SU-DHL-6 (cell line): ENCODE measurements at regions not wholly inside any gene's neighbourhood (a gene's known extent, or its start where the extent isn't known, plus 50 kb on each side); places are given as distances from the start of the nearest gene placed in this dataset.

Source experiments
- H2AFZ ChIP-seq: fragments of 200-600 bp; sonication (generic); 2 replicates; pipeline ENCODE4 v1.6.1; 2014; ENCODE audit warnings: low read depth, mild to moderate bottlenecking, moderate library complexity, mixed read lengths, antibody characterized with exemption, low read length; ENCODE audit not compliant: severe bottlenecking
- H3F3A ChIP-seq: fragments of 200-600 bp; shearing (Covaris generic); 2 replicates; pipeline ENCODE4 v1.6.0; 2016; ENCODE audit warnings: antibody characterized with exemption, mild to moderate bottlenecking; ENCODE audit not compliant: insufficient read depth
- H3K27ac ChIP-seq: fragments of 200-600 bp; sonication (generic); 2 replicates; pipeline ENCODE4 v1.5.1; 2016; ENCODE audit warnings: low read depth, mild to moderate bottlenecking, low read length, moderate library complexity, mixed read lengths
- H3K27me3 ChIP-seq: fragments of 200-600 bp; sonication (generic), shearing (Covaris generic); 2 replicates; pipeline ENCODE4 v1.6.0; 2014; ENCODE audit warnings: mild to moderate bottlenecking, low read length
- H3K36me3 ChIP-seq: fragments of 200-600 bp; sonication (generic); 2 replicates; pipeline ENCODE4 v1.6.1; 2014; ENCODE audit warnings: mild to moderate bottlenecking, low read length, mixed read lengths
- H3K4me2 ChIP-seq: fragments of 300-600, 200-600 bp; shearing (Covaris generic), sonication (generic); 2 replicates; pipeline ENCODE4 v1.6.0; 2014; ENCODE audit warnings: low read length, low read depth, mild to moderate bottlenecking; ENCODE audit not compliant: poor library complexity, severe bottlenecking
- H3K4me3 ChIP-seq: fragments of 200-600 bp; sonication (generic); 2 replicates; pipeline ENCODE4 v1.5.1; 2014; ENCODE audit warnings: antibody characterized with exemption, low read length, mild to moderate bottlenecking, mixed read lengths; ENCODE audit not compliant: insufficient read depth, poor library complexity, severe bottlenecking
- H3K79me2 ChIP-seq: fragments of 200-600 bp; sonication (generic); 2 replicates; pipeline ENCODE4 v1.6.1; 2014; ENCODE audit warnings: mild to moderate bottlenecking, low read length, moderate library complexity; ENCODE audit not compliant: insufficient read depth
- H3K9ac ChIP-seq: fragments of 200-600 bp; sonication (generic); 2 replicates; pipeline ENCODE4 v1.7.0; 2014; ENCODE audit warnings: mild to moderate bottlenecking, low read length
- H3K9me2 ChIP-seq: fragments of 200-600 bp; sonication (generic); replicated peaks from 2 replicates; pipeline ENCODE4 v1.6.1; 2014; ENCODE audit warnings: low read length; ENCODE audit not compliant: insufficient read depth
- H3K9me3 ChIP-seq: fragments of 200-600 bp; sonication (generic); 2 replicates; pipeline ENCODE4 v1.6.1; 2014; ENCODE audit warnings: low read length, mixed read lengths; ENCODE audit not compliant: insufficient read depth
- H4K20me1 ChIP-seq: fragments of 200-600 bp; sonication (generic); 2 replicates; pipeline ENCODE4 v1.6.1; 2014; ENCODE audit warnings: low read depth, mild to moderate bottlenecking, antibody characterized with exemption, low read length, moderate library complexity, mixed read lengths
- EZH2phosphoT487 ChIP-seq: fragments of 200-600 bp; sonication (generic), shearing (Covaris generic); conservative IDR thresholded peaks from 2 replicates; pipeline ENCODE4 v1.6.1; 2018; ENCODE audit warnings: mild to moderate bottlenecking, antibody characterized with exemption, low read length, moderate library complexity, mixed read lengths
- TF ChIP-seq, protein P1 (sequence below): fragments of 200-600 bp; sonication (generic); IDR thresholded peaks from one replicate; pipeline ENCODE4 v1.5.1; 2017; ENCODE audit warnings: antibody characterized with exemption, mild to moderate bottlenecking, low read length, moderate library complexity; ENCODE audit not compliant: insufficient read depth, poor library complexity, severe bottlenecking

DNA sequence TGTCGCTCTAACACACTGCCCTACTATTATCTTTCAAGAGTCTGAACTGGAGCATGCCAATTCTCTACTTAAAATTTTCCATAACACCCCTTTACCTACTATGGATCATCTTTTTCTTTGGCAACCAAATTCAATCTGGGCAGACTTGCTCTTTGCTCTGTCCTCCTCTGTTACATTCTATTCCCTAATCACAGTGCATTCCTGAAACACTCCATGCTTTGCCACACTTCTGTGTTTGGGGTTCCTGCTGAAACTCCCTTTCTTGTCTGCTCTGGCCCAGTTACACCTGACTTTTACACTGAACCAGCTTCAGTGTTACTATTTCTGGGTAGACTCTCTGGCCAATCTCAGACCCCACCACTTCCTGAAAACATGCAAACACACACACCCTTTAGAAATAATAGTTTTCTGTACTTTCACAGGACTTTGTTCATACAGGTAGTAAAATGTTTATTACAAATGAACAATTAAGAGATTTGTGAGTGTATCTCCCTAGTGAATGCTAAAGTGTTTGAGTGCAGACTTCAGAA is 119.9 kb upstream of the DCC start:
- no peak overlapping the region for H3K4me2 ChIP-seq

DNA sequence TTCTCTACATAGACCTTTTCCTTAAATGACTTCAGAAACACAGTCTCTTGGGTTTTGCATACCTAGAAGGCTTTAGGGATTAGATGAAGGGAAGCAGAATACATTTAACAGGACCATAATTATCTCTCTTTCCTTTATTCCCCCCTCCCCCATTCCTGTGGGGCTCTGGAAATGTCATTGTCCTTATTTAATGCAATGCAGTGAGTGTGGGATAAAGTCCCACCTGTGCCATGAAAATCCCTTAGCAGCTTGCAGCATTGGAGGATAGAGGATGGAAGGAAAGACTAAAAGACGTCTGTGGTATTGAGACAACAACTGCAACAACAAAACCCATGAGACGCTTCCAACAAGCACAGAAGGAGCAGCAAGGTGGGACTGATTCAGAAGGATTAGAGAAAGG is 117.8 kb upstream of the DCC start:
- Histone ChIP-seq H2AFZ (no peak overlapping the region), H3K36me3 (no peaks in the 10 kb centered on the region), H4K20me1 (no peaks in the 10 kb centered on the region), H3K79me2 (no peaks in the 10 kb centered on the region), H3K4me2 (no peak overlapping the region), H3K9ac (no peak overlapping the region), H3K9me2 (no peaks in the 10 kb centered on the region), H3K9me3 (no peaks in the 10 kb centered on the region), H3K27ac (no peak overlapping the region), H3K4me3 (no peak overlapping the region), H3K27me3 (no peaks in the 10 kb centered on the region), H3F3A (no peaks in the 10 kb centered on the region)
- no peak for TF ChIP-seq EZH2phosphoT487
- TF ChIP-seq, protein P1, sequence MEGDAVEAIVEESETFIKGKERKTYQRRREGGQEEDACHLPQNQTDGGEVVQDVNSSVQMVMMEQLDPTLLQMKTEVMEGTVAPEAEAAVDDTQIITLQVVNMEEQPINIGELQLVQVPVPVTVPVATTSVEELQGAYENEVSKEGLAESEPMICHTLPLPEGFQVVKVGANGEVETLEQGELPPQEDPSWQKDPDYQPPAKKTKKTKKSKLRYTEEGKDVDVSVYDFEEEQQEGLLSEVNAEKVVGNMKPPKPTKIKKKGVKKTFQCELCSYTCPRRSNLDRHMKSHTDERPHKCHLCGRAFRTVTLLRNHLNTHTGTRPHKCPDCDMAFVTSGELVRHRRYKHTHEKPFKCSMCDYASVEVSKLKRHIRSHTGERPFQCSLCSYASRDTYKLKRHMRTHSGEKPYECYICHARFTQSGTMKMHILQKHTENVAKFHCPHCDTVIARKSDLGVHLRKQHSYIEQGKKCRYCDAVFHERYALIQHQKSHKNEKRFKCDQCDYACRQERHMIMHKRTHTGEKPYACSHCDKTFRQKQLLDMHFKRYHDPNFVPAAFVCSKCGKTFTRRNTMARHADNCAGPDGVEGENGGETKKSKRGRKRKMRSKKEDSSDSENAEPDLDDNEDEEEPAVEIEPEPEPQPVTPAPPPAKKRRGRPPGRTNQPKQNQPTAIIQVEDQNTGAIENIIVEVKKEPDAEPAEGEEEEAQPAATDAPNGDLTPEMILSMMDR, result no peak

More for the DNA sequence above, 119.9 kb upstream of the DCC start:
- Histone ChIP-seq H3K9ac (no peak overlapping the region), H3K4me3 (no peak overlapping the region), H3F3A (no peaks in the 10 kb centered on the region), H3K27me3 (no peaks in the 10 kb centered on the region), H3K79me2 (no peaks in the 10 kb centered on the region), H2AFZ (no peak overlapping the region), H4K20me1 (no peaks in the 10 kb centered on the region), H3K9me3 (no peaks in the 10 kb centered on the region), H3K9me2 (no peaks in the 10 kb centered on the region), H3K27ac (no peak overlapping the region), H3K36me3 (no peaks in the 10 kb centered on the region)
- TF ChIP-seq EZH2phosphoT487, result no peak
- TF ChIP-seq, protein P1, result no peak

DNA sequence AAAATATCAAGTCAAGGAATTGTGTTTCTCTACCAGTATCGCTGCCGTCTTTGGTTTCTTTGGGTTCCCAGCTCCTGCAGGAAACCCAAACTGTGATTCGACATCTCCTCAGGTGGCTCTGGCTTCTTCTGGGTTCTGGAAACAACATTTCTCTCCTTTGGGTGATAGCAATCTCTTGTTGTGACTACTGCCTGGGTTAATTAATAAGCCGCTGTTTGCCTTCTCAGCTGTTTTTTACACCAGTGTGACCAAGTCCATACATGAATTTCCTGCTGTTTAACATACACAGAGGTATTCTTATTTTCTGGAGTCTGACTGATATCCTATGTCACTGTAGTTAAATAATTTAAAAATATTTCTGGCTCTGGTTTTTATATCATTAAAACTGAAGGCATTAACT is 112.5 kb upstream of the DCC start:
- no peak overlapping the region for H3K4me2 ChIP-seq
- no peak overlapping the region for H3K9ac ChIP-seq

More for the DNA sequence above, 112.5 kb upstream of the DCC start:
- no peak overlapping the region for H3K4me3 ChIP-seq
- H3K27me3 ChIP-seq, result no peaks in the 10 kb centered on the region
- H3F3A ChIP-seq, result no peaks in the 10 kb centered on the region
- no peaks in the 10 kb centered on the region for H3K9me2 ChIP-seq
- no peaks in the 10 kb centered on the region for H3K36me3 ChIP-seq
- no peak for TF ChIP-seq EZH2phosphoT487
- TF ChIP-seq, protein P1, result no peak
- H3K79me2 ChIP-seq, result no peaks in the 10 kb centered on the region
- H3K27ac ChIP-seq, result no peak overlapping the region
- H2AFZ ChIP-seq, result no peak overlapping the region
- no peaks in the 10 kb centered on the region for H4K20me1 ChIP-seq
- no peaks in the 10 kb centered on the region for H3K9me3 ChIP-seq
